OCI-LY1 (cell line): ENCODE measurements at regions not wholly inside any gene's neighbourhood (a gene's known extent, or its start where the extent isn't known, plus 50 kb on each side); places are given as distances from the start of the nearest gene placed in this dataset.

ENCODE experiments used
- H2AFZ ChIP-seq: fragments of 200-600 bp; sonication (generic), shearing (Covaris generic); 2 replicates; pipeline ENCODE4 v1.6.0; 2014; ENCODE audit warnings: antibody characterized with exemption, mild to moderate bottlenecking, low read length
- H3F3A ChIP-seq: fragments of 200-600 bp; sonication (generic), shearing (Covaris generic); 2 replicates; pipeline ENCODE4 v1.6.0; 2014; ENCODE audit warnings: mild to moderate bottlenecking, antibody characterized with exemption, low read length, moderate library complexity; ENCODE audit not compliant: insufficient read depth
- H3K27ac ChIP-seq: fragments of 200-600 bp; sonication (generic); 2 replicates; pipeline ENCODE4 v1.5.1; 2014; ENCODE audit warnings: low read length, mixed run types, mild to moderate bottlenecking, low read depth; ENCODE audit not compliant: poor library complexity, severe bottlenecking
- H3K27me3 ChIP-seq: fragments of 200-600 bp; sonication (generic); 2 replicates; pipeline ENCODE4 v1.6.0; 2014; ENCODE audit warnings: antibody characterized with exemption, mild to moderate bottlenecking, low read length, moderate library complexity; ENCODE audit not compliant: insufficient read depth
- H3K36me3 ChIP-seq: fragments of 200-600 bp; sonication (generic); 2 replicates; pipeline ENCODE4 v1.6.1; 2014; ENCODE audit warnings: mild to moderate bottlenecking, antibody characterized with exemption, low read length, moderate library complexity, mixed read lengths; ENCODE audit not compliant: insufficient read depth
- H3K4me1 ChIP-seq: fragments of 200-600 bp; sonication (generic); 2 replicates; pipeline ENCODE4 v1.5.1; 2014; ENCODE audit warnings: mild to moderate bottlenecking, low read length, moderate library complexity; ENCODE audit not compliant: insufficient read depth, severe bottlenecking
- H3K4me2 ChIP-seq: fragments of 200-600 bp; sonication (generic), shearing (Covaris generic); 2 replicates; pipeline ENCODE4 v1.6.1; 2014; ENCODE audit warnings: low read length
- H3K4me3 ChIP-seq: fragments of 200-600 bp; sonication (generic); 2 replicates; pipeline ENCODE4 v1.5.1; 2014; ENCODE audit warnings: low read length, low read depth, mild to moderate bottlenecking, mixed read lengths; ENCODE audit not compliant: poor library complexity, severe bottlenecking
- H3K79me2 ChIP-seq: fragments of 200-600 bp; shearing (Covaris generic); 2 replicates; pipeline ENCODE4 v1.6.1; 2016; ENCODE audit warnings: mixed run types, low read length, mixed read lengths; ENCODE audit not compliant: insufficient read depth
- H3K9ac ChIP-seq: fragments of 200-600 bp; sonication (generic), shearing (Covaris generic); 2 replicates; pipeline ENCODE4 v1.6.1; 2014; ENCODE audit warnings: mild to moderate bottlenecking, low read length, mixed read lengths
- H3K9me2 ChIP-seq: fragments of 200-600 bp; sonication (generic), shearing (Covaris generic); 2 replicates; pipeline ENCODE4 v1.6.1; 2014; ENCODE audit warnings: low read depth, mild to moderate bottlenecking, low read length, mixed read lengths
- H3K9me3 ChIP-seq: fragments of 200-600 bp; shearing (Covaris generic); 2 replicates; pipeline ENCODE4 v1.6.1; 2014; ENCODE audit warnings: low read length, mixed read lengths
- H4K20me1 ChIP-seq: fragments of 200-600 bp; sonication (generic), shearing (Covaris generic); 2 replicates; pipeline ENCODE4 v1.6.0; 2016; ENCODE audit warnings: mild to moderate bottlenecking, low read length; ENCODE audit not compliant: insufficient read depth
- CTCF ChIP-seq: fragments of 200-600 bp; sonication (generic), shearing (Covaris generic); IDR thresholded peaks from 2 replicates; pipeline ENCODE4 v1.5.1; 2017; ENCODE audit warnings: mild to moderate bottlenecking, antibody characterized with exemption, low read length, moderate library complexity, mixed read lengths
- EZH2 ChIP-seq: fragments of 200-600 bp; sonication (generic), shearing (Covaris generic); IDR thresholded peaks from 2 replicates; pipeline ENCODE4 v1.8.0; 2017; ENCODE audit warnings: borderline replicate concordance, mixed run types, mild to moderate bottlenecking, antibody characterized with exemption, low read length, moderate library complexity, mixed read lengths

GRCh38 chr14:86933958-86934595 lies 1058.9 kb downstream of the GALC start:
- Histone ChIP-seq H3K27me3 (no peaks in the 10 kb centered on the region), H3K9ac (no peak overlapping the region), H2AFZ (no peak overlapping the region), H3K9me3 (no peaks in the 10 kb centered on the region), H3K9me2 (no peaks in the 10 kb centered on the region), H3F3A (no peaks in the 10 kb centered on the region), H3K27ac (no peak overlapping the region), H4K20me1 (no peaks in the 10 kb centered on the region), H3K4me2 (no peak overlapping the region), H3K79me2 (no peaks in the 10 kb centered on the region), H3K4me3 (no peak overlapping the region), H3K36me3 (no peaks in the 10 kb centered on the region), H3K4me1 (no peaks in the 10 kb centered on the region)
- no peak for TF ChIP-seq EZH2
- TF ChIP-seq CTCF, result no peak

- H3K79me2 ChIP-seq, result no peaks in the 10 kb centered on the region
- TF ChIP-seq CTCF (no peak), EZH2 (no peak)
- no peaks in the 10 kb centered on the region for H3F3A ChIP-seq
- H3K4me2 ChIP-seq, result no peak overlapping the region
- H3K27ac ChIP-seq, result no peak overlapping the region
- H3K36me3 ChIP-seq, result no peaks in the 10 kb centered on the region
- no peaks in the 10 kb centered on the region for H3K4me1 ChIP-seq
- no peak overlapping the region for H3K9ac ChIP-seq
- no peaks in the 10 kb centered on the region for H3K9me3 ChIP-seq
- no peak overlapping the region for H3K4me3 ChIP-seq
- H3K9me2 ChIP-seq, result no peaks in the 10 kb centered on the region
- H2AFZ ChIP-seq, result no peak overlapping the region
- H3K27me3 ChIP-seq, result no peaks in the 10 kb centered on the region
- no peaks in the 10 kb centered on the region for H4K20me1 ChIP-seq
These were observed 1059.5 kb downstream of the GALC start for GRCh38 chr14:86933460-86933859.

GRCh38 chr14:86915406-86915805 lies 1077.6 kb downstream of the GALC start:
- no peaks in the 10 kb centered on the region for H3K79me2 ChIP-seq
- no peak overlapping the region for H3K27ac ChIP-seq
- H4K20me1 ChIP-seq, result no peaks in the 10 kb centered on the region
- H3K36me3 ChIP-seq, result no peaks in the 10 kb centered on the region
- H3K4me2 ChIP-seq, result no peak overlapping the region
- TF ChIP-seq EZH2, result no peak
- no peak for TF ChIP-seq CTCF
- no peaks in the 10 kb centered on the region for H3F3A ChIP-seq
- H3K9ac ChIP-seq, result no peak overlapping the region
- no peaks in the 10 kb centered on the region for H3K9me2 ChIP-seq
- H2AFZ ChIP-seq, result no peak overlapping the region
- no peaks in the 10 kb centered on the region for H3K27me3 ChIP-seq
- no peaks in the 10 kb centered on the region for H3K9me3 ChIP-seq
- no peaks in the 10 kb centered on the region for H3K4me1 ChIP-seq
- no peak overlapping the region for H3K4me3 ChIP-seq
